Activated naive CD4-positive, alpha-beta T cell treated with anti-CD3 and anti-CD28 coated beads, Interleukin-2, amount 10 ng/mL, durations not matched to agents 7 days and 5 days (primary cell): ENCODE measurements at regions not wholly inside any gene's neighbourhood (a gene's known extent, or its start where the extent isn't known, plus 50 kb on each side); places are given as distances from the start of the nearest gene placed in this dataset.
"Not testable (repeated sequence)": the region's sequence is repeated elsewhere in the genome, so short reads cannot be mapped to it uniquely, and the experiment has no call there.

Experiments
- CTCF ChIA-PET: fragments of 350-600 bp; sonication (Branson Sonifier 250); formaldehyde crosslinking; loops from one replicate; lab custom pipeline; 2021; ENCODE audit warnings: antibody characterized with exemption; lab: Charles Lee
- DNase-seq: peaks from one replicate; pipeline ENCODE4 v3.0.0-alpha.2; 2020
- H3K27ac Mint-ChIP-seq: one replicate; pipeline ENCODE4 v1.8.0; 2021; ENCODE audit warnings: mild to moderate bottlenecking, moderate library complexity, mixed read lengths
- H3K27me3 Mint-ChIP-seq: one replicate; pipeline ENCODE4 v1.8.0; 2021; ENCODE audit warnings: mild to moderate bottlenecking, mixed read lengths
- H3K36me3 Mint-ChIP-seq: one replicate; pipeline ENCODE4 v1.8.0; 2021; ENCODE audit warnings: mixed read lengths
- H3K4me1 Mint-ChIP-seq: one replicate; pipeline ENCODE4 v1.8.0; 2021; ENCODE audit warnings: mixed read lengths
- H3K4me3 Mint-ChIP-seq: one replicate; pipeline ENCODE4 v1.8.0; 2021; ENCODE audit warnings: mild to moderate bottlenecking, moderate library complexity, mixed read lengths
- H3K9me3 Mint-ChIP-seq: one replicate; pipeline ENCODE4 v1.8.0; 2021; ENCODE audit warnings: mixed read lengths

DNA sequence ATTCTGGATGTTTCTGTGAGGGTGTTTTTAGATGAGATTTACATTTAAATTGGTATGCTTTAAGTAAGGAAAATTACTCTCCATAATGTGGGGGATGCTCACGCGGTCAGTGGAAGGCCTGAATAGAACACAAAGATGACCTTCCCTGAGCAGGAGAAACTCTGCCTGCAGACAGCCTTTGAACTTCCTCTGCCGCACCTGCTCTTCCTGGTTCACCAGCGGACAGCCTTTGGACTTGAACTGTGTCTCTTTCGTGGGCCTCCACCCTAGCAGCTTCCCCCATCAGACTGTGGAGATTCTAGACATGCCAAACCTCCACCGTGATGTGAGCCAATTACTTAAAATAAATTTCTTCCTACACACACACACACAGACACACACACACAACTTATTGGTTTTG, 210.7 kb downstream of the EFCAB11 start:
- no peak for DNase-seq
- H3K9me3 Mint-ChIP-seq, result peaks cover 31% of the 10 kb centered on the region

DNA sequence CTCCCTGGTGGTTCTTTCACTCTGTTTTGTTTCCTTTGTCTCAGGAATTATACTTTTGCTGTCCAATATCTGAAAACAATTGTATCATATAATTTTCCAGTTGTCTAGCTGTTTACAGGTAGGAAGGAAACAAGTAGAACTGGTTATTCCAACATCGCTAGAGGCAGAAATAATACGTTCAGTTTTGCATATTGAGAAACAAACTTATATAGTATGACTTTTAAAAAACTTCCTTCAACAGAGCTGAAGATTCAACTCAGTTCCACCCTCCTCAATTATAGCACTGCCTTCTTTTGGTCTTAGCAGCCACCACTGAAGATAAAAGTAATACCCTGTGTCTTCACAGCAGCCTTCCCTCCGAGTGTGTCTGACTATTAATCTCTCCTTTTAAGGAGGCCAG, 214.3 kb downstream of the EFCAB11 start:
- CTCF ChIA-PET, result no interaction called here
- no peaks in the 10 kb centered on the region for H3K4me1 Mint-ChIP-seq
- H3K27me3 Mint-ChIP-seq, result no peaks in the 10 kb centered on the region
- peaks cover 21% of the 10 kb centered on the region for H3K9me3 Mint-ChIP-seq
- H3K27ac Mint-ChIP-seq, result no peak overlapping the region
- peaks cover 9% of the 10 kb centered on the region for H3K36me3 Mint-ChIP-seq
- DNase-seq, result no peak
- no peak overlapping the region for H3K4me3 Mint-ChIP-seq

More for the DNA sequence above, 210.7 kb downstream of the EFCAB11 start:
- CTCF ChIA-PET, result no interaction called here
- Mint-ChIP-seq H3K4me3 (no peak overlapping the region), H3K27me3 (no peaks in the 10 kb centered on the region), H3K36me3 (peaks cover 13% of the 10 kb centered on the region), H3K27ac (no peak overlapping the region), H3K4me1 (no peaks in the 10 kb centered on the region)

DNA sequence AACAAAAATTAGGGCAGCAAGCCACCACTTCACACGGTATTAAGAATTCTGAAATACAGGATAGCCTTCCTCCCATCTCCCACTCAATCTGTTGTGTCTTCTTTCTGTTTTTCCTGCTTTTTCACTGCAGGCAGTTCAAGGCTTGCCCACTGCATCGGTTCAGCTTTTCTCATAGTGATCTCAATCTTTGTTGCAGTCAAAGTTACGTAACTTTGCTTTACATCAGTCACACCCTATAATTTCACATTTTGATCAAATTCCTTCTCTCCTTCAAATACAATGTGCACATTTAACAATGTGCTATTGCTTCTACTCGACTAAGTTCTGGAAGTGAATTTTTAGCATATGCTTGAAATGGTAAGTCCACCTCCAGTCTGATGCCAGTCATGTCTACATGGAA, 217.6 kb downstream of the EFCAB11 start:
- Mint-ChIP-seq H3K4me3 (no peak overlapping the region), H3K36me3 (peaks cover 1% of the 10 kb centered on the region), H3K9me3 (peaks cover 11% of the 10 kb centered on the region), H3K4me1 (no peaks in the 10 kb centered on the region), H3K27ac (no peak overlapping the region), H3K27me3 (no peaks in the 10 kb centered on the region)
- CTCF ChIA-PET, result interaction anchor here (0.6 kb wide), 1 partner anchor 14 kb away, joined by 3 read pairs; no protein-coding TSS in a partner anchor
- no peak for DNase-seq

DNA sequence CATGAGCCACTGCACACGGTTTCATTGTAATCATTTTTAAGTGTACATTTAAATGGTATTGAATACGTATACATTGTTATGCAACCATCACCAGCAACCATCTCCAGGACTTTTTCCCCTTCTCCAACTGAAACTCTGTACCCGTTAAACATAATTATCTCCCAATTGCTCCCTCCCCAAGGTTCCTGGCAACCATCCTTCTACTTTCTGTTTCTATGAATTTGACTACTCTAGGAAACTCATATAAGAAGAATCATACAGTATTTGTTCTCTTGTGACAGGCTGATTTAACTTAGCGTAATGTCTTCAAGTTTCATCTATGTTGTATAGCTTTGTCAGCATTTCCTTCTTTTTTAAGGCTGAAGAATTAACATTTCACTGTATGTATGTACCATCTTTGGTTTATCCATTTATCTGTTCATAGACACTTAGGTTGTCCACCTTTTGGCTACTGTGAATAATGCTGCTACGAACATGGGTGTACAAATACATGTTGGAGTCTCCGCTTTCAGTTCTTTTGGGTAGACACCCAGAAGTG, 223.1 kb downstream of the EFCAB11 start:
- CTCF ChIA-PET, result no interaction called here
- no peak overlapping the region for H3K27ac Mint-ChIP-seq

DNA sequence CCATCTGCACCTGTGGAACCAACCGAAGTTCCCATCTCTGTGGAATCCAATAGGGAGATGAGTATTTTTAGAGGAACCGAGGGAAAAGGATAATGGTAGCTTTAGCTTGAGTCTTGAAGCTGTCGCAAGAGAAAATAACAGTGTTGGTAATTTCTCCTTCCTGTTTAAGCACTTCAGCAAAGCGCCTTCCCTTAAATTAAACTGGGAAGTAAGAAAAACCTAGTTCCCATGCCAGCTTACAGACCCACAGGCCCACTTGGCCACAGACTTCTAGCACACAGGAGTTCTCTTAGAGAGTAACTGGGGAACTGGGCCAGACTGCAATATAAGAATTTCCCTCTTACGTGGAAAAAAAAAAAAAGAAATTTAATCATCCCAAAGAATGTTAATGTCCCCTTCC, 223.8 kb downstream of the EFCAB11 start:
- peaks cover 4% of the 10 kb centered on the region for H3K27me3 Mint-ChIP-seq
- H3K9me3 Mint-ChIP-seq, result peaks cover 5% of the 10 kb centered on the region
- H3K36me3 Mint-ChIP-seq, result peaks cover 1% of the 10 kb centered on the region
- CTCF ChIA-PET, result no interaction called here
- H3K4me1 Mint-ChIP-seq, result peaks cover 18% of the 10 kb centered on the region
- no peak for DNase-seq
- H3K27ac Mint-ChIP-seq, result no peak overlapping the region
- H3K4me3 Mint-ChIP-seq, result no peak overlapping the region

More for the DNA sequence above, 223.1 kb downstream of the EFCAB11 start:
- DNase-seq, result no peak
- peaks cover 4% of the 10 kb centered on the region for H3K27me3 Mint-ChIP-seq
- H3K4me3 Mint-ChIP-seq, result no peak overlapping the region
- H3K4me1 Mint-ChIP-seq, result peaks cover 10% of the 10 kb centered on the region
- H3K9me3 Mint-ChIP-seq, result peaks cover 5% of the 10 kb centered on the region
- peaks cover 1% of the 10 kb centered on the region for H3K36me3 Mint-ChIP-seq

DNA sequence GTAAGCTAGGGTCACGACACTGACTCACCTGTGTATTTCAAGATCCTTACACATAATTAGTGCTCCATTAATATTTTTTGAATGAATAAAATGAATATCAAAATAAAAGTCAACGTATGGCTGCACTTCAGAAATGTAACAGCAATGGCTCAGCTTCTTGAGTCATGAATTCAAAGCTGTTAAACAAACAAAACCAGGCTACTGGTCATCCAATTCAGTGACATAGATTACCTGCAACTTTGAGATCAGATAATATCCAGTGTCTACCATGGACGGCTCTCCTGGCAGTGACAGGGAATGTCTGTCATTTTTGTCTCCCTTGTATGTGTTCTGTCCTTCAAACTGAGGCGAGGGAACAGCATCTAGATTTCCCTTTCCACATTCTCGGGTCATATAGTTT, 225.6 kb downstream of the EFCAB11 start:
- H3K27me3 Mint-ChIP-seq, result peaks cover 4% of the 10 kb centered on the region
- H3K4me1 Mint-ChIP-seq, result peaks cover 35% of the 10 kb centered on the region
- no peak overlapping the region for H3K4me3 Mint-ChIP-seq
- no peak overlapping the region for H3K27ac Mint-ChIP-seq
- peaks cover 5% of the 10 kb centered on the region for H3K9me3 Mint-ChIP-seq
- CTCF ChIA-PET, result interaction anchor here (1.4 kb wide), 1 partner anchor 38 kb away, joined by 6 read pairs; no protein-coding TSS in a partner anchor
- DNase-seq, result no peak
- peaks cover 2% of the 10 kb centered on the region for H3K36me3 Mint-ChIP-seq

DNA sequence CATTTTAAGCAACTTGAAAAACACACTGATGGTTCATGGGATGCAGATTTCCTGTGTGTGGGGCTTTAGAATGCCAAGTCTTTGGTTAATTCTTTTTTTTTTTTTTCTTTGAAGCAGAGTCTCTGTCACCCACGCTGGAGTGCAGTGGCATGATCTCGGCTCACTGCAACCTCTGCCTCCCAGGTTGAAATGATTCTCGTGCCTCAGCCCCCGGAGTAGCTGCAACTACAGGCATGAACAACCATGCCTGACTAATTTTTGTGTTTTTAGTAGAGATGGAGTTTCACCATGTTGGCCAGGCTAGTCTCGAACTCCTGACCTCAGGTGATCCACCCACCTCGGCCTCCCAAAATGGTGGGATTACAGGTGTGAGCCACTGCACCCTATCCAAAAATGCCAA, 228.3 kb downstream of the EFCAB11 start:
- Mint-ChIP-seq H3K36me3 (peaks cover 10% of the 10 kb centered on the region), H3K27ac (peak overlapping the region; percentile 67), H3K4me1 (peaks cover 61% of the 10 kb centered on the region)
- H3K4me3 Mint-ChIP-seq, H3K9me3 Mint-ChIP-seq, CTCF ChIA-PET, DNase-seq, H3K27me3 Mint-ChIP-seq: not testable (repeated sequence)

DNA sequence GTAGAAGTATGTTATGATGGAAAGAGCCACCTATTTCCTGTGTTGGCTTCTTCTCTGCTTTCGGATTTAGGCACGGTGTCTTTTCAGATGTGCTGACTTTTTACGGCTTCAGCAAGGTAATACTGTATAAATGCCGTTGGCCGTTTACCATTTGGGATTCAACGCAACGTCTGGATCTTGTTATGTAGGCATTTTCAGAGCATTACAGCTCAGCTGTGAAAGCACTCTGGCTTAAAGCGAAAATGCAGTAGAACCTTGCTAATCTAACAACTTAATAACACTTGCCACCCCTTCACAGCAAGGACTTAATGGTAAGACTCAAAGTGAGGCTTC, 229.9 kb downstream of the EFCAB11 start:
- Mint-ChIP-seq H3K4me3 (peak overlapping the region; percentile 70), H3K4me1 (peaks cover 77% of the 10 kb centered on the region), H3K27me3 (no peaks in the 10 kb centered on the region), H3K36me3 (peaks cover 15% of the 10 kb centered on the region), H3K27ac (peak overlapping the region; percentile 94), H3K9me3 (peaks cover 10% of the 10 kb centered on the region)
- peak; percentile 34 for DNase-seq
- CTCF ChIA-PET, result no interaction called here

DNA sequence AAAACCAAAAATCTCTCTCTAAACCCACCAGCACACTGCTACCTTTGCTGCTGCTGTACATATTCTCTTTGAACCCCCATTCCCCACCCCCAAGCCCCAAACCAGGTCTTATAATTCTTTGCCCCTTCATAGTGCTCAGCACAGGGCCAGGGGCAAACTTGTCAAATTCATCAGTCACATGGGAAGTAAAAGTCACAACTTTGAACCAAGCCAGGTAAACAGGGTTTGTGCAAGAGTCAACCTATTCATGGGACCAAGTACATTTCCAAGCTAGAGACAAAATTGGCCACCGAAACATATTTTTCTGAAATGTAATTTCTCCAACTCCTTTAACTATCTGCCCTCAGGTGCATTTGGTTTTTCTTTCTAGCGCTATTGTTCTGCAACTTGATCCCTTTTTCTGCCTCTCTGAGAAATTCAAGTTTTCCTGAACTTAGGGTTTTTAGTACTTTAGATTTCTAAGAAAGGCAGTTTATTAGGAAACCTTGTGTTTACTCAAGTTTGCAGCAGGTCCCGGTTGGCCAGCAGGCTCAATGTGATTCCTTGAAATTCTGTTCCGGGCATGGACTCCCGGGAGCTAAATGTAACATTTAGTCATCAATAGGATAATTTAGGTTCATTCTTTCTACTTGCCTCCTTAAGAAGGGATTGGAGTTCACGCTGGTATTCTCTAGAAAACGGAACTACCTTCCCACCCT, 230.5 kb downstream of the EFCAB11 start:
- peak overlapping the region; percentile 94 for H3K27ac Mint-ChIP-seq

DNA sequence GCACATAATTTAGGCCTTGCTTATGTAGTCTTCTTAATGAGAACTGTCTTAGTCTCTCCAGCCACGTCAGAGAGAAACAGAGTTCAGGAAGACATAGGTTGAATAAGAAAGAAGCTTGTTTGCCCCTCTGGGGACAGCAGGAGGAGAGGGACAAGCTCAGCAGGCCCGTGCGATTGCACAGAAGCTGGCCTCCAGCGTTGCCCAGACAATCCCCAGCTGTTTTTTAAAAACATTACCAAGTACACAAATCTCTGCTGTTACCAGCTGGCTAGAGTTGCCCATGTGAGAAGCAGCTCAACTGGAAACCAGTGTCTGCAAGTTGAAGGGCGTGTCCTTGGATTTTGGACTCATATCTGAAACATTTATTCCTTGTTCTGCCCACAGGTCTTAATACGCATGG, 232.6 kb downstream of the EFCAB11 start:
- H3K27ac Mint-ChIP-seq, result peak overlapping the region; percentile 98
- peaks cover 15% of the 10 kb centered on the region for H3K9me3 Mint-ChIP-seq
- CTCF ChIA-PET, result interaction anchor here (1.4 to 2.0 kb wide), 3 partner anchors 41 to 102 kb away, joined by 4 to 13 read pairs (median 5); no protein-coding TSS in a partner anchor
- peak; percentile 25 for DNase-seq
- no peaks in the 10 kb centered on the region for H3K27me3 Mint-ChIP-seq
- peaks cover 16% of the 10 kb centered on the region for H3K36me3 Mint-ChIP-seq
- H3K4me3 Mint-ChIP-seq, result no peak overlapping the region
- H3K4me1 Mint-ChIP-seq, result peaks cover 87% of the 10 kb centered on the region

More for the DNA sequence above, 230.5 kb downstream of the EFCAB11 start:
- Mint-ChIP-seq H3K4me3 (peak overlapping the region; percentile 70), H3K4me1 (peaks cover 82% of the 10 kb centered on the region), H3K36me3 (peaks cover 16% of the 10 kb centered on the region), H3K9me3 (peaks cover 12% of the 10 kb centered on the region), H3K27me3 (no peaks in the 10 kb centered on the region)
- DNase-seq, result no peak
- CTCF ChIA-PET, result no interaction called here

DNA sequence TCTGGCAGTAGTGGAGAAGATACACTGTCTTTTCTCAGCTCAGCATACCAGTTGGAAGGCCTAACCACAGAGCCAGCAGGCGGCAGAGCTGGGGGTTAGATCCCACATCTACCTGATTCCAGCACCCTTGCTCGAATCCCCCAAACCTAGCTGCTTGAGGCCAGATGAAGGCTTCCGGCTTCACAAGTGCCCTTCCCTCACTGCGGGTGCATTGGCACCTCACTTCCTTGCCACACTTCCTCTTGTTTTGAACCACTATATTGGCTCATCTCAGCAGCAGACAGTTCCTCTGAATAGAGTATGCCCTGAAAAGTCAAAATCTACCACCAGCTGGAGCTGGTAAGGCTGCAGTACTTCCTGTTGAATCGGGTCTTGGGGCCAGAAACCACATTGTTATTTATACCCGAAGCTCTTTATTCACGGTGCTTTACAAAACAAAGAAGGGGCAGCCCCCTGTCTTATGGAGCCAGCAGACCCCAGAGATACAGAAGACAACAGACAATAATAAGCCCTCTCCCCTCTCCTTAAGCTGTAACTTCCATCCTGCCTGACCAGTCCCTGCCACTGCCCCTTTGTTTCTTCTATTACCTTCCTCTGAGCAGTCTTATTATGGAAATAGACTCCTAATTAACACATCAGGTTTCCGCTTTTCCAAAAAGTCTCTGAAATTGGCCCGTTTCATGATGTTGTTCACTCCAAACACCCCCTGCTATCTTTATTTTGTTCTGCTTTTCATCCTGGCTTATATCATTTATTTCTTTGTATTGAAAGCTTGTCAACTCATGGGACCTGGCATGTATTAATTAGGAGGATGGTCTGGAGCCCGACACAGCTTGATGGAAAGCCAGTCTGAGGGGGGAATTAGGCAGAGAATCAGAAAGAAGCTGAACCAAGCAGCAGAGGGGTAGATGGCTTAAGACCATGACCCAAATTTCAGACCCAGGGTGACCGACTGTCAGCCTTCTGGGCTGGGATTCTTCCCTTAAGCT, 233.5 kb downstream of the EFCAB11 start:
- Mint-ChIP-seq H3K27me3 (no peaks in the 10 kb centered on the region), H3K36me3 (peaks cover 17% of the 10 kb centered on the region), H3K9me3 (peaks cover 15% of the 10 kb centered on the region), H3K4me1 (peaks cover 78% of the 10 kb centered on the region), H3K27ac (peak overlapping the region; percentile 98), H3K4me3 (peak overlapping the region; percentile 24)
- CTCF ChIA-PET, result interaction anchor here (0.8 to 2.0 kb wide), 6 partner anchors 20 to 106 kb away, joined by 3 to 13 read pairs (median 4); no protein-coding TSS in a partner anchor
- peak; percentile 83 for DNase-seq

DNA sequence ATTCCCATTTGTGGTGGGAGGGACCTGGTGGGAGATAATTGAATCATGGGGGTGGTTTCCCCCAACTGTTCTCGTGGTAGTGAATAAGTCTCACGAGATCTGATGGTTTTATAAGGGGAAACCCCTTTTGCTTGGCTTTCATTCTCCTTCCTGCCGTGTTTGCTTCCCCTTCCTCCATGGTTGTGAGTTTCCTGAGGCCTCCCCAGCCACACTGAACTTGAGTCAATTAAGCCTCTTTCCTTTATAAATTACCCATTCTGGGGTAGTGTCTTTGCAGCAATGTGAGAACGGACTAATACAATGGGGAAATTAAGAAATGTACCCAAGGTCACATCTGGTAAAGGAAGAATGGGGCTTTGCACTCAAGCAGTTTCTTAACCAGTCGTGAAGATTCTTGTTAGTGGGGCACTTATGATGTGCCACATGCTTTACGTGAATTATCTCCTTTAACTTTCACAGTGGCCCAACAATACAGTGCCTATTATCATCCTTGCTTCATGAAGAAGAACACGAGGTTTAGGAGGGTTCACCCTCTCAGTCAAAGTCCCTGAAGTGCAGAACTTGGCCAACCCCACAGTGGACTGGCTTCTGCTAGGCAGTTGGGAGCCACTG, 234.3 kb downstream of the EFCAB11 start:
- Mint-ChIP-seq H3K27me3 (no peaks in the 10 kb centered on the region), H3K4me3 (peak overlapping the region; percentile 24), H3K4me1 (peaks cover 69% of the 10 kb centered on the region), H3K9me3 (peaks cover 21% of the 10 kb centered on the region), H3K36me3 (peaks cover 21% of the 10 kb centered on the region), H3K27ac (peak overlapping the region; percentile 98)
- peak; percentile 41 for DNase-seq
- CTCF ChIA-PET, result interaction anchor here (0.8 to 1.4 kb wide), 3 partner anchors 26 to 105 kb away, joined by 3 to 5 read pairs (median 3); no protein-coding TSS in a partner anchor

DNA sequence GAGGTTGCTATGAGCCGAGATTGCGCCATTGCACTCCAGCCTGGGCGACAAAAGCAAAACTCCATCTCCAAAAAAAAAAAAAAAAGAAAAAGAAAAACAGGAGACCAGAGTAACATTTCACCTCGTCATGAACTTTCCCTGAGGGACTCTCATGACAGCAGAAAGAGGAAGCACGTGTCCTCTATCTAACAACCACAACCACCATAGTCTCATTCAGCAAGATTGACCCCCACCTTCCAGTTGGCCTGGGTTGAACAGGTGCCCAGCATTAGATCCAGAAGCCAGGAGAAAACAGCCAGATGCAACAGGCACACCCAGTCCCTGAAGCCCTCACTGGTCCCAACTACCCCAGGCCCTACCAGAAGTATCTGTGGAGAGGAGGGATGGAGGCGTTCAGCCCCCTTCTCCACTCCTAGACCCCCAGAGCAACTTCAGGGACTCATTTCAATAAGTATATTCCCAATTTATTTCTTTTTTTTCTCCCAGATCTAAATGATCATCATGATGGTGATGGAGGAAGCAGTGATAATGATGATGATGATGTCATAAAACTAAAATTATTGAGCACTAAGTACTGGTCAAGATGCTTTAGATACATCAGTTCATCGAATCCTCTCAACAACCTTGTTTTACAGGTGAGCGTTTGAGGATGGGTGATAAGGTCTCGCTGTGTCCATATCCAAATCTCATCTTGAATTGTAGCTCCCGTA, 235.0 kb downstream of the EFCAB11 start:
- Mint-ChIP-seq H3K27ac (peak overlapping the region; percentile 98), H3K36me3 (peaks cover 21% of the 10 kb centered on the region), H3K9me3 (peaks cover 25% of the 10 kb centered on the region), H3K4me3 (no peak overlapping the region), H3K4me1 (peaks cover 63% of the 10 kb centered on the region), H3K27me3 (no peaks in the 10 kb centered on the region)
- DNase-seq, result no peak
- CTCF ChIA-PET, result no interaction called here
